ENCODE measurements at regions not wholly inside any gene's neighbourhood (a gene's known extent, or its start where the extent isn't known, plus 50 kb on each side); places are given as distances from the start of the nearest gene placed in this dataset.

DNA sequence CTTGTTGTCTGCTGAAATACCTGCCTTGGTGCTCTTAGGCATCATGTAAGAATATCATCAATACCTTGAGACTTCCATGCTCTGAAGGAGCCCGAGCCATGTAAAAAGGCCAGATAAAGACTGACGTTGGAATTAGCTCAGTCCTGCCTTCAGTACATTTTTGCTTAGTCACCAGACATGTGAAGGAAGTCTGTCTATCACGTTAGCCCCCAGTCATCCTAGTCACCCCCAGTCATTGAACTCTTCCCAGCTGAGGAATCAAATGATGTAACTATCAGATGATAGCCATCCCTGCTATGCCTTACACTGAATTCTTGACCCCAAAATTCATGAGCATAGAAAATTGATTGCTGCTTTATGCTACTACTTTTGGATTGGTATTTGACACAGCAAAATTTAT, 351.2 kb upstream of the SGO1 start:
- TF ChIP-seq, protein P1, sequence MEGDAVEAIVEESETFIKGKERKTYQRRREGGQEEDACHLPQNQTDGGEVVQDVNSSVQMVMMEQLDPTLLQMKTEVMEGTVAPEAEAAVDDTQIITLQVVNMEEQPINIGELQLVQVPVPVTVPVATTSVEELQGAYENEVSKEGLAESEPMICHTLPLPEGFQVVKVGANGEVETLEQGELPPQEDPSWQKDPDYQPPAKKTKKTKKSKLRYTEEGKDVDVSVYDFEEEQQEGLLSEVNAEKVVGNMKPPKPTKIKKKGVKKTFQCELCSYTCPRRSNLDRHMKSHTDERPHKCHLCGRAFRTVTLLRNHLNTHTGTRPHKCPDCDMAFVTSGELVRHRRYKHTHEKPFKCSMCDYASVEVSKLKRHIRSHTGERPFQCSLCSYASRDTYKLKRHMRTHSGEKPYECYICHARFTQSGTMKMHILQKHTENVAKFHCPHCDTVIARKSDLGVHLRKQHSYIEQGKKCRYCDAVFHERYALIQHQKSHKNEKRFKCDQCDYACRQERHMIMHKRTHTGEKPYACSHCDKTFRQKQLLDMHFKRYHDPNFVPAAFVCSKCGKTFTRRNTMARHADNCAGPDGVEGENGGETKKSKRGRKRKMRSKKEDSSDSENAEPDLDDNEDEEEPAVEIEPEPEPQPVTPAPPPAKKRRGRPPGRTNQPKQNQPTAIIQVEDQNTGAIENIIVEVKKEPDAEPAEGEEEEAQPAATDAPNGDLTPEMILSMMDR (IDR thresholded peaks at IDR 0.05): no peak
- no peak for TF ChIP-seq POLR2A (IDR thresholded peaks at IDR 0.05)

Data from thyroid gland (tissue), 4 donors.